Stimulated activated naive CD4-positive, alpha-beta T cell (primary cell): ENCODE measurements at regions not wholly inside any gene's neighbourhood (a gene's known extent, or its start where the extent isn't known, plus 50 kb on each side); places are given as distances from the start of the nearest gene placed in this dataset.
A peak's percentile ranks its signal among the peaks of the same experiment; 100 is the strongest.

Experiments
- DNase-seq, 6 experiments: peaks; one replicate each; lab custom pipeline; 2025; lab: John Stamatoyannopoulos, UW

DNA sequence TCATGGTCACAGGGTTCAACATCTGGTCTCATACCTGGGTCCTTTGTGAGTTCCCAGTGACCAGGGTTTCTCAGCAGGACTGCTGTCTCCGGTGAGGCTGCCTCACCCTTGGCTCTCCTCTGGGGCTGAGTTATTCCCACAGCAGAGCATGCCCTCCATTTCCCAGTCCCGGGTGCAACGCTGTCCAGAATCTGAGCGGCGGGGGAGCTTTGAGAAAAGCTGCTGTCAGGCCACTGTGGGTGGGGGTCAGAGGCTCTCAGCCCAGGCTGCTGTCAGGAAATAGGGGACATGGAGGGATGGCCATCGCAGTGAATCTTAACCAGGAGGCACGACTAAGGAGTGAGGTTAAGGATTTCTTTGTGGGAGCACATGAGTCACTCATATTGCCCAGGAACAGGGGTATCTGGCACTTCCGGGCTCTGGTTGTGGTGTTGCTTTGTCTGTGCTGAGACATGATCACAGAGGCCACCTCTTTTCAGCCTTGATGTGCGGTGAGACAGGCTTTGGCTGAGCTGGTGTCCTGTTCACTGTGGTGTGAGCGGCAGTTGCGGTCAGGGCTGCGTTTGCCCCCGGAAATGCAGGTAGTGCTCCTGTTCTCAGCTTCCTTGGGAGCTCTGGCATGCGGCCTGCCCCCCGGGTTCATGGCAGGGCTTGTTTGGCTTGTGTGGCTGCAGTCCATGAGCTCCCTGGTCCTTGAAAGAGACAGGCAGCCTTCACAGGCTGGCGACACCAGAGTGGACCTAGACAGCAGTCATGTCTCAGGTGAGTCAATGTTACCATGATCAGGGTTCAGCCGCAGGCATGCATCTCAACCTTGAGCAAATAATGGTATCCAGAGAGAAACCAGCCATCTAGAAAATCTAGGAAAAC, 310.7 kb upstream of the MYT1L start:
- DNase-seq, result no peak

DNA sequence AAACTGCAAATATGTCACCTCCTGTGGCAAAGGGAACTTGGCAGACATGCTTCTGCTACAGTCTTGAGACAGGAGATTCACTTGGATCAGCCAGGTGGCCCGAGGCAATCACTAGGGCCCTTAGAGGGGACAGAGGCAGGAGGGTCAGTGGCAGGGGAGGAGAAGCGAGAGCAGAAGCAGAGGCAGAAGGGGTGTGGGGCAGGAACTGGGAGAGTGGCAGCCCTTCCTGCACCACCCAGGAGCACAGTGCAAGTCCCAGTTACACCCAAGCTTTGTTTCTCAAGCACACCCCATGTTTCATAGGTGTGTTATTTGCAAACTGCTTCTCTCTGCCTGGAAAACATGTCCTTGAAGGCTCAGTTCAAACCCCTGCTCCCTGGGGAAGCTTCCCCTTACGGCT, 309.7 kb upstream of the MYT1L start:
- DNase-seq, result no peak

DNA sequence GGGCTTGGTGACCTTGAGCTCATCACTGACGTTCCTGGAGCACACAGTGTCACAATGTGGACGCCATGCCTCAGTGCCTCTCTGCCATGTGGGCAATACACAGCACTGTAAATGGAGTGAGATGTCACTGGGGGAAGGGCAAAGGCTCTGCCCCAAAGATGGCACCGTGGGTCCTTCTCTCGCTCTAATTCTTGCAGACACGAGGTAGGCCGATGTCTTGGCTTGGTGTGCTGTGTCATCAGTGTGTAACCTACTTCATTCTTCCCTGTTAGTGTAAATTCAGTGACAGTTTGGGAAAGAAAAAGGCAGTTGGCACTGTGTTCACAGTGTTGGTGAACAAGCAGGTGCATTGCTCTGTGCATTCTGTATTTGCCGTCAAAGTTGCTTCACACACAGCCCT, 309.3 kb upstream of the MYT1L start:
- no peak for DNase-seq

DNA sequence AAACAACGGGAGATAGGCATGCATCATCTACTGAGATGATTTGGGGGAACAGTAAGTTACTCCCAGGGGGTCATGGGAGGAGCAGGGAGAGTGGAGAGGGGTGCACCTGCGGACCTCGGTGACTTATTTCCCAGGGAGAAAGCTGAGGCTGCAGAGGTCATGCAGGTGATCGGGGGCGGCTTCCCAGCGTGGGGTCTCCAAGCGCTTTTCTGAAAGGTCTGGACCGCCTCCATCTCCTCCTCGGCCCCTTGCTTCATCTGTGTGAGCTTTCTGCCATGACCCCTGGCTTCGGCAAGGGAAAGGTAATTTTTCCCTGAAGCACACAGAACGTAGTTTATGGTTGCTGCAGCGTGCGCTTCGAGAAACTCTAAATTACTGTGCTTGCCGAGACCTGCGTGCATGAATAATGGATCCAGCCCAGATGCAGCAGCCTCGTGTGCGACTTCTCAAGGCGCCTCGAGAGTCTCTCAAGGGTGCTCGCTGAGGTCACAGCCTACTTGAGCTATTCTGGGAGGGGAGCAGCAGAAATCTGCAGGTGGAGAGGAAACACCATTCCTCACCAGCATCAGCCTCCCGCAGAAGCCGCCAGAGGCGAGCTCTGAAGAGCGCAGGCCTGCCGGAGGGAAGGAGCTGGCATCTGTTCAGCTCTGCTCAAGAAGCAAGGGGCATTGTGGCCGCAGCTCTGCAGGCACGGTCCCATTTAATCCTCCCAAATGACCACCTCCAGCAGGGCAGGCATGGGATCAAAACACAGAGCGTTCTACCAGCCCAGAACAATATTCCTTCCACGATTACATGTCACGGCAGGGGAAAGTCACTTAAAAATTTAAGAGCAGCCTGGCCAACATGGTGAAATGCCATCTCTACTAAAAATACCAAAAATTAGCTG, 308.4 kb upstream of the MYT1L start:
- DNase-seq, result no peak

DNA sequence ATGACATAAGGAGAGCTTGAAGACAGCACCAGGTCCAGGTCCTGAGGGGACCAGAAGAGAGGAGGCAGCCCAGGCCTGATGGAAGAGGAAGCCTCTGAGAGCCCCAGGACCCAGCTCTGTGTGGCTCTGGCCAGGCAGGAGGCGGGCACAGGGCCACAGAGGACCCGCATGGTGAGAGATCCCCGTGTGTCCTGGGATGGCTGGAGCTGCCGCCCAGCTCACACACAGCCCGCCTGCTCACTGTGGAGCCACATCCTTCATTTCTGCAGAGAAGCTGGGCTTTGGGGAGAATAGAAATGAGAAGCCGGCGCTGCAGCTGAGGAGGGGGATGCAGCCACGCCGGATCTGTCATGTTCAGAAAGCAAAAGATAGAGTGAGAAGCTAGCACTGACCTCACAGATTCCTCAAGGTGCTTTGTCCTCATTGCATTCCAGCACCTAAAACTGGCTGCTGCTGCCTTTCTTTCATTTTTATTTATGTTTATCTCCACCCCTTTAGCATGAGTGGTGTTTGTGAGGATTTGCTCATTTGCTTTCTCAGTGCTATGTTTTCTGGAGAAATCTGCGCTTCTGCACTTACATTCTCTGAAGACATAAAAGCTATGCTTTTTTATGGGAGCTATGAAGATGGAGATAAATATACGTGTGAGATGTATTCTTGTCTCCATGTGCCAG, 307.6 kb upstream of the MYT1L start:
- DNase-seq, result no peak

DNA sequence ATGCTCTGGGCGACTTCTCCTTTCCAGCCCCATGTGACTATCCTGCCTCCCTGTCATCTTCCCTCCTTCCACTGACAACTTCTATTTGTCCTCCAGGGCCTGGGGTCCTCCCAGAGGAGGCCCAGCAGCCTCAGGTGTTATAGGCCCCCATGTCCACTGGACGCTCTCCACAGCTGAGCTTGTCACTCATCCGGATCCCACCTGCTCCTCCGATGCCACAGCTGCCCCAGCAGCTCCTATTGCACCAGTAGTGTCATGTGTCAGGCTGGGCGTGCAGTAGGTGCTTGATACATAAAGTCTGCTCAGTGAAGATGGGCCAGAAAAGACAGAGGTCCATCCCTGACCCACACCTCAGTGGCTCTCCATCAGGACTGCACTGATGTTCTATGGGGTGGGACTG, 305.7 kb upstream of the MYT1L start:
- no peak for DNase-seq

DNA sequence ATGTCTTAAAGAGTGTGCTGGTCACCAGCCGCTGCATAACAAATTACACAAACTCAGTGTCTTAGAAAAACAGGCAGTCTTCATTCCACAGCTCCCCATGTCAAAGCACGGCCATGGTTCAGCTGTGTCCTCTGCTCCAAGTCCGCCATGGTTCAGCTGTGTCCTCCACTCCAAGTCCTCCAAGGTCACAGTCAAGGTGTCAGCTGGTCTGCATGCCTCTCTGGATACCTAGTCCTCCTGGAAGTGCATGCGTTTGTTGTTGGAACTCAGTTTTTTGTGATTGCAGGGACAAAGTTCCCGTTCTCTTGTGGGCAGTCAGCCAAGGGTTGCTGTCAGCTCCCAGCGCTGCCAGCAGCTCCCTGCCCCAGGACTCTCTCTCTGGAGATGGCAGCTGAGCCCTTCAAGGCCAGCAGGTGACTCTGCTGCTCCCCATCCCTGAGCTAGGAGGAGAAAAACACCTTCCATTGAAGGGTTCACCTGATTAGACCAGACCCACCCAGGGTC, 304.0 kb upstream of the MYT1L start:
- DNase-seq, result no peak

DNA sequence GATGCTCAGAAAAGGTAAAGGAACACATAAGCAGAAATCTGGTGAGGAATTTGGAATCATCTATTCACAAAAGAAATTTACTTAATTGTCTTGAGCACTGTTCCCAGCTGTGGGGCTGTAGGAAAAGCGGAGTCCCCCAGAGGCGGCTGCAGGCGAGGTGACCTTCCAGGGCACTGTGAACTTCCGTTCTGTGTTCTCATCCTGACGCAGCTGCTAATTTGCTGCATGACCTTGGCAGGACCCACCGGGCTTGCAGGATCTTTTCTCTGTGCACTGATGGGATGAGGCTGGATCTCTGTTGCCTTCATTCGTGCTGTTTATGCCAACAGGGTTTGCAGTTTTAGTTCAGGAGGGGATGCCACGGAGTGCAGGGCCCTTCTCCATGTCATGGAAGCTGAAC, 301.9 kb upstream of the MYT1L start:
- DNase-seq, result no peak

DNA sequence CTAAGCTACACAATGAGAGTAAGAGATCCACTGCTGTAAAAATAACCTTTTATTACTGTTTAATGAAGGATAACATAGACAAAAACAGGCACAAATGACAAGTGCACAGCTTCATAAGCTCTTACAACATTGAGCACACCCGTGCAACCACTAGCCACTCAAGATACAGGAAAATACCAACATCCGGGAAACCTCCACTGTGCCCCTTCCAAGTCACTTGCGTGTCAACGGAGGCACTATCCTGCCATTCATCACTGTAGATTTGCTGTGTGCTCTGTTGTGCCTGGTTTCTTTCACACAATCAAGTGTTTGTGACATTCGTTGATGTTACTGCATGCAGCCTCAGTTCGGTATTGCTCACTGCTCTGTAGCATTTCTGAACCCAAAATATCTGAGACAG, 292.9 kb upstream of the MYT1L start:
- no peak for DNase-seq

DNA sequence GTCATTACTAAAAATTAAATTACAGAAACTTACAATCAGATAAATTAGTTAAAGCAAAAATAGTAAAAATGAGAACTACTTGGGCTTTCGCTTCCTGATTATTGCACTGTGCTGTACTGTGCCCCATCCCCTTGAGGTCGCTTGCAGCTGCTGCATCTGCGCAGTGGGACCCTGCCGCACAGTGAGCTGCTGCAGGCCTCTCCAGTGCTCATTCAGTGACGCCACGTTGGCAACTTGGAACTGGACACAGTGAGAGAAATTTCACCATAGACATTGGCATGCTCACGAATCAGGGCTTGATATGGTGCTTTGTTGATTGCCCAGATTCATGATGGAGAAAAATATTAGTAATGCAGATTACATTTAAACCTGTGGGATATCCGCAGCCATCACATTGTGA, 290.8 kb upstream of the MYT1L start:
- DNase-seq, result no peak

DNA sequence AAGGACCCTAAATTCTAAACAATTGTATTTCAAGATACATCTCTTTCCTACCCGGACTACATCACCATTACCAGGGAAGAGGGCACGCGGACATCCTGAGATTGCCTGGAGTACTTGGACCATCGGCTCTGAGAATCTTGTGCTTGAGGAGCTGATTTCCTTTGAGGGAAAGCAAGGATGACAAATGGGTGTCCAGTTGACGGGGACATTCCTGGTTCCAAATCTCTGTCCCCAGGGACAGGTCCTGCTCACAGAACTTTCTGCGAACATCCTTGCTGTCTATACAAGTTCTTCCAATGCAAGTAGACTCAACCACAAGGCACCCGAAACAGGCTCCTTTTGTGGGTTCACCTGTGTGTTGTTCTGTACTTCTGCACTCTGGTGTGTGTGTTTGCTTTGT, 289.5 kb upstream of the MYT1L start:
- DNase-seq, result no peak

DNA sequence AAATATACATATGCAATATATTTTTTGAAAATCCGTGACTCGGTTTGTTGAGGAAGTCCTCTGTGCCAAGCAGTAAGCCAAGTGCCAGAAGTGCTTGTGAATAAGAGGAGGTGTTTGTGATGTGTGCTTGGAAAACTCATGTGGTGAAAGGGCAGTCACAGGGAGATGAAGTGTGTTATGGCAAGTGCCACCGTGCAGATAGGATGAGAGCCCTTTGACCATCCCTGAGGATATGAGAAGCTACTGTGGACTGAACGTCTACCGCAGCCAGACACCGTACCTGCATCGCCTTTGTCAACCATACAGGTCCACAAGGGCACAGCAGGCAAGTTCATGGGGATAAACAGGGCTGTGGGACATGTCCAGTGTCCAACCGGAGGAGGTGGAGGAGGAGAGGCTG, 288.9 kb upstream of the MYT1L start:
- no peak for DNase-seq

DNA sequence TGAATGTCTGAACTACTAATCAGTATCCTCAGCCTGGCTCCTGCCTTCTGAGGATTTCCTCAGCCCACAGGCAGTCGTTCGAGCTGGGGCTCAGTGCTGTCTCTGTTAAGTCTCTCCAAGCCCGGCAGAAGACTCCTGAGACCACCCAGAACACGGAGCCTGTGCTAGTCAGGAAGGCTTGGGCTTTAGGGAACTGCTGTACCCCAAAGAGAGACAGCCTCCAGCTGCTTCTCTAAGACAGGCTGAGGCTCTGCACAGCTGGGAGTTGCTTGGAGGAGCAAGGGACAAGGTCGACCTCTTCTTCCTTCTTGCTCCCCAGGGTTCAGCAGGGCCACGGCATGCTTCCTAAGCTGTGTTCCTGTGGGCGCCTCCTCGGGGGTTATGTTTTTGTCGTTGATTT, 283.4 kb upstream of the MYT1L start:
- no peak for DNase-seq

DNA sequence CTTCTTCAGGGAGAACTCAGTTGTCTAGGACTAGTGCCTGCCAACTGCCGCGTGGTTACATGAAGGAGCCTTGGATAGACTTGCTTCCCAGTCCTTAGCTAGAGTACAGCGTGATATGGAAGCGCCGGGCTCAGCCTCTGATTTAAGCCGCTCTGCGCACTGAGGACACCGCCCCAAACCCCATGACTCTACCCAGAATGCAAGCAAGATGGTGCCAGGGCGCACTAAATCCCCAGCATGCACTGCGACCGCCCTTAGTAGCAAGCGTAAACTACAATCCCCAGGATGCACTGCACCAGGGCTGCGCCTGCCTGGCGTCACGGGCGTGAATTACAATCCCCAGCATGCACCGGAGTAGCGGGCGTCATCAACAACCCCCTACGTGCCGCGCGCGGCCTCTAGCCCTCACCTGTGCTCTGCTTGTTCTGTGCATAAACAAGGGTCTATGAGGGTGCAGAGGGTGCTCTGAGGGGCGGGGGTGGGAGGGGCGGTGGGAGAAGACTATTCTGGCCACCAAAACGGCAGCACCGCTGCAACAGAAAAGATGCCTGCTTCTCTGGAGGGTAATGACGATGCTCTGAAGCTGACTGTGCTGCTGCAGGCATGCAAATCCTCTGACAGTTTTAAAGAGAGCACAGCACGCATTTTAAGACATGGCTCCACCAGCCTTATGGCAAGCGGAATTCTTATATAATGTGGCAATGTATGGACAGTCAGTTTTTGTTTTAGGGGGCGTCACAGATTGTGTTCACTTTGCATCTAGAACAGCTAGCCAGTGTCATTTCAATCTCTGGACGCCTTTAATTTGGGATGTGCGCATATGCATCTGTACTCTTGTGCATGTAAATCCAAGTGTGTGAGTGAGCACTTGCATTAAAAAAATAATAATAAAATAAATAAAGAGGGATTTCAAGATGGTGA, 282.5 kb upstream of the MYT1L start:
- DNase-seq, result peak; percentile 84 to 92 (median 90)

DNA sequence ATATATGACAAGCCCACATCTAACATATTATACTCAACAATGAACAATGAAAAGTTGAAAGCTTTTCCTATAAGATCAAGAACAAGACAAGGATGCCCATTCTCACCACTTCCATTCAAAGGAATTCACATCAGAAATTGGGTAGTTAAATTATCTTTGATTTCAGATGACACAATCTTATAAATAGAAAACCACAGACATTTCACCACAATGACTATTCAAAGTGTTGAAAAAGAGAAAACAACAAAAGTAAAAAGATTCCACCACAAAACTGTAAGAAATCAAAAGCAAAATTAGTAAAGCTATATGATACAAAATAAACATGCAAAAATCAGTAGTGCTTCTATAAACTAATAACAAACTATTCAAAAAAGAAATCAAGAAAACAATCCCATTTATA, 279.7 kb upstream of the MYT1L start:
- no peak for DNase-seq

DNA sequence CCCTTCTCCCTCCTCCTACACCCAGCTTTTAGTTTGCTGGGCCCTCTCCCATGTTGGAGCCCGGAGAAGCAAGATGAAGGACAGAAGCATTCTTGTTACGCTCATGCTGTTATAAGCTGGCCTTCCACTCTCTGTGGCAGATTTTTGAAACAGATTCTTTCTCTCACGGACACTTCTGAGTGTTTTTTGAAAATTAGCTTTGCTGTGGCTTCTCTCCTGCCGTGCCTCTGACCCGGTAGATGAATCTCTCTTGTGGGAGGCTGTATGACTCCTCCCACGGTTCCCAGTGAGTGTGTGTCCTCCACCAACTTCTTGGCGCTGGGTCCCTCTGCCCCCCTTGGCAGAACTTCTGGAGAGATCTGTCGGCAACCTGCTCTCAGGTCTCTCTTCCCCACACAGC, 269.3 kb upstream of the MYT1L start:
- DNase-seq, result no peak

DNA sequence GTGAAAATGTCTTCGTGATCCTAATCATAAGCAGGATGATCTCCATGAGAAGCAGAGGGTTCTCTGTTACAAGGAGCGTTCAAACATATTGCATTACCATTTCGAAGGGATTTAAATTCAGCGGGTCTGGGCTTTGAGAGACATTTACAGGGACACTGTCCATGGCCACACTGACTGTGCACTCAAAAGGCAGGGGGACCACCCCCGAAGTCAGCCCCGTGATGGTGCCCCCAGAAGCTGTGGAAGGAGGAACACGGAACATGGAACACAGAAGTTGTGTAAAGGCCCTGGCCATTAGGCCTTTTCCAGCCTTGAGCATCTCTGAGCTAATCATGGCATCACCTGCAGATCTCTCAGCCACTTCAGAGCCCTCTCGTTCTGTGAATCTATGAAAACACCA, 268.4 kb upstream of the MYT1L start:
- DNase-seq, result no peak

DNA sequence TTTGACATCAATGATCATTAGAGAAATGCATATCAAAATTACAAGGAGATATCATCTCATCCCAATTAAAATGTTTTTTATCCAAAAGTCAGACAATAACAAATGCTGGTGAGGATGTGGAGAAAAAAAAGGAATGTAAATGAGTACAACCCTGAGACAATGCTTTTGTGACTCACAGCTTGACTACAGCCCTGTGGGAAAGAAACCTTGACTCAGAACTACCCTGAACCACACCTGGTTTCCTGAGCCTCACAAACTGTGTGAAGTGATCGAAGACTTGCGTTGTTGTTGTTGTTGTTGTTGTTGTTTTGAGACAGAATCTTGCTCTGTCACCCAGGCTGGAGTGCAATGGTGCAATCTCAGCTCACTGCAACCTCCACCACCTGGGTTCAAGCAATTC, 266.6 kb upstream of the MYT1L start:
- no peak for DNase-seq

DNA sequence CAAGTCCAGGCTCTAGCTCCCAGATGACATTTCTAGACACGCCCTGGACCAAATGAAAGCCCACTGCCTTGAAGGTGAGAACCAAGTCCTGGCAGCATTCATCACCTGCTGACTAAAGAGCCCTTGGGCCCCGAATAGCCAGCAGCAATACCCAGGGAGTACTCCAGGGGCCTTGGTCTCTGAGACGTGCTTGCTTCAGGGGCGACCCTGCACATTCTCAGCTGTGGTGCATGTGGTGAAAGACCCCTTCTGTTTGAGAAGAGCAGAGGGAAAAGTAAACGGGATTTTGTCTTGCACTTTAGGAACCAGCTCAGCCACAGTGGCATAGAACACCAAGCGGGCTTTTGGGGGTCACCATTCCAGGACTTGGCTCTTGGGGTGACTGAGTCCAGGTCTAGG, 260.5 kb upstream of the MYT1L start:
- DNase-seq, result no peak

DNA sequence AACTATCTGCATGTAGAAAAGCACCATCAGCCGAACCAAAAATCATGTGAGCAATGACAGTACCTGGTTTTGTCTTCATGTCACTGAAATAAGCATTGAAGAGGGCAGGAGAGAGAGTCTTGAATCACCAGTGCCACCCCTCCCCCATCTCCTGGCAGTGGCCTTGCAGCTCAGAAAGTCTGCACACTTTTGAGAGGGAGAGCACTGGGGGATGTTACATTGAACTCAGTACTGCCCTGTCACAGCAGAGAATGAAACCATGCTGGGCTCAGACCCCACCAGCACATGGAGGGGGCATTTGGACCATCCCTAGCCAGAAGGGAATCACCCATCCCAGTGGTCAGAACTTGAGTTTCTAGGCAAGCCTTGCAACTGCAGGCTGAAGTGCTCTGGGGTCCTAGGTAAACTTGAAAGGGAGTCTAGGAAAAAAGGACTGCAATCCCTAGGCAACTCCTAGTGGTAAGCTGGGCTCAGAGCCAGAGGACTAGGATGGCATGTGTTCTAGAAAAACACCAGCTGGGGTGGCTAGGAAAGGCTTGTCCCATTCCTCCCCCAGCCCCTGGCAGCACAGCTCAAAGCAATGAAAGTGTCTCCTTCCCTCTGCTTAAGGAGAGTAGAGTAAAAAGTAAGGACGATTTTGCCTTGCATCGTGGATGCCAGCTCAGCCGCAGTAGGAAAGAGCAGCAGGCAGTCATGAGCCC, 259.9 kb upstream of the MYT1L start:
- no peak for DNase-seq

DNA sequence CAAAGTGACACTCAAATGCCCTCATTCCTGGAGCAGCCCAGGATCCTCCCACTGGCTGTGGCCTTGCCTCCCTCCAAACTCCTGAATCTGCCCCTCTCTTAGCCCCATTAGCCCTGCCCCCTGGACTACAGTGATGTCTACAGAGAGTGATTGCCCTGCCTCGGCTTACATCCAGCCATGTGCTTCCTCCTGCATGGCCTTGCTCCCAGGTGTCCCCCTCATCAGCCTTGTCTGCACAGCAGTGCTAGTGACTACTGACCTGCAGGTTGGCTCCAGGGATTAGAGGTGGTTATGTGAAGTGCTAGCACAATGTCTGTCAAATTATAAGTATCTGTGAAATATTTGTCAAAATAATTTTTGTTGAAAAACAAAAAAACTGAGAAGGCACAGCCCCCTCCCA, 259.1 kb upstream of the MYT1L start:
- no peak for DNase-seq
